HG03139 (cell line): ENCODE measurements at regions not wholly inside any gene's neighbourhood (a gene's known extent, or its start where the extent isn't known, plus 50 kb on each side); places are given as distances from the start of the nearest gene placed in this dataset.
"Not testable (repeated sequence)": the region's sequence is repeated elsewhere in the genome, so short reads cannot be mapped to it uniquely, and the experiment has no call there.

Experiments
- ATAC-seq: cut with Tn5 transposase; IDR thresholded peaks from one replicate; pipeline ENCODE4 v1.9.1; 2021; ENCODE audit not compliant: unreplicated experiment

- not testable (repeated sequence) for ATAC-seq
These were observed 385.0 kb upstream of the TPM1 start for GRCh38 chr15:62657501-62657900.

GRCh38 chr15:62658498-62658897, 384.0 kb upstream of the TPM1 start:
- no peak for ATAC-seq

- no peak for ATAC-seq
These were observed 379.0 kb upstream of the TPM1 start for GRCh38 chr15:62663547-62663946.

- ATAC-seq = no peak
These were observed 377.1 kb upstream of the TPM1 start for GRCh38 chr15:62665449-62665848.

GRCh38 chr15:62666046-62666445, 376.5 kb upstream of the TPM1 start:
- ATAC-seq = no peak

GRCh38 chr15:62672268-62672667, 370.3 kb upstream of the TPM1 start:
- no peak for ATAC-seq

- ATAC-seq = no peak
These were observed 365.7 kb upstream of the TPM1 start for GRCh38 chr15:62676891-62677290.

- ATAC-seq = no peak
These were observed 360.3 kb upstream of the TPM1 start for GRCh38 chr15:62681939-62682896.

GRCh38 chr15:62683192-62683591, 359.4 kb upstream of the TPM1 start:
- ATAC-seq = not testable (repeated sequence)

GRCh38 chr15:62684123-62684808, 358.3 kb upstream of the TPM1 start:
- no peak for ATAC-seq

- no peak for ATAC-seq
These were observed 351.5 kb upstream of the TPM1 start for GRCh38 chr15:62691008-62691407.

GRCh38 chr15:62697636-62698035, 344.9 kb upstream of the TPM1 start:
- ATAC-seq = no peak

GRCh38 chr15:62698646-62699045, 343.9 kb upstream of the TPM1 start:
- ATAC-seq = no peak

- ATAC-seq = no peak
These were observed 336.2 kb upstream of the TPM1 start for GRCh38 chr15:62706317-62706716.

- ATAC-seq = no peak
These were observed 334.1 kb upstream of the TPM1 start for GRCh38 chr15:62708470-62708869.

- ATAC-seq = no peak
These were observed 333.3 kb upstream of the TPM1 start for GRCh38 chr15:62709261-62709660.

- no peak for ATAC-seq
These were observed 330.7 kb upstream of the TPM1 start for GRCh38 chr15:62711691-62712454.

GRCh38 chr15:62712455-62712839, 330.1 kb upstream of the TPM1 start:
- no peak for ATAC-seq

GRCh38 chr15:62715946-62716345, 326.6 kb upstream of the TPM1 start:
- no peak for ATAC-seq

- no peak for ATAC-seq
These were observed 325.1 kb upstream of the TPM1 start for GRCh38 chr15:62717496-62717895.

- no peak for ATAC-seq
These were observed 323.2 kb upstream of the TPM1 start for GRCh38 chr15:62719316-62719715.
